MCF 10A (cell line): ENCODE measurements at regions not wholly inside any gene's neighbourhood (a gene's known extent, or its start where the extent isn't known, plus 50 kb on each side); places are given as distances from the start of the nearest gene placed in this dataset.

Experiments used
- BruUV-seq: library from RNA; stranded (reverse); fragments of 400-500 nt; replicated peaks from 2 replicates; lab custom pipeline; 2021; lab: Mats Ljungman, UMichigan
- CTCF ChIA-PET: fragments of 300-600 bp; sonication (Branson Sonifier 250); formaldehyde crosslinking; extraction: SDS; loops from one replicate; lab custom pipeline; 2021; ENCODE audit warnings: antibody characterized with exemption, inconsistent platforms; lab: Yijun Ruan, JAX
- POLR2A ChIA-PET: fragments of 300-600, 350-650 bp; sonication (Branson Sonifier 250); formaldehyde crosslinking; extraction: SDS; loops from one replicate; lab custom pipeline; 2020; ENCODE audit warnings: antibody characterized with exemption, inconsistent platforms; lab: Yijun Ruan, JAX
- DNase-seq: peaks from one replicate; pipeline ENCODE4 v3.0.0-alpha.2; 2018; ENCODE audit not compliant: unreplicated experiment
- H3K27ac Mint-ChIP-seq: one replicate; pipeline ENCODE4 v1.8.0; 2022; ENCODE audit warnings: mild to moderate bottlenecking, low read depth, mixed read lengths; ENCODE audit not compliant: unreplicated experiment
- H3K27me3 Mint-ChIP-seq: one replicate; pipeline ENCODE4 v1.8.0; 2022; ENCODE audit warnings: mixed read lengths; ENCODE audit not compliant: insufficient read depth, unreplicated experiment
- H3K36me3 Mint-ChIP-seq: one replicate; pipeline ENCODE4 v1.8.0; 2022; ENCODE audit warnings: mild to moderate bottlenecking, moderate library complexity, mixed read lengths; ENCODE audit not compliant: insufficient read depth, unreplicated experiment
- H3K4me1 Mint-ChIP-seq: one replicate; pipeline ENCODE4 v1.8.0; 2022; ENCODE audit warnings: mixed read lengths; ENCODE audit not compliant: insufficient read depth, unreplicated experiment
- H3K4me3 Mint-ChIP-seq: one replicate; pipeline ENCODE4 v1.8.0; 2022; ENCODE audit warnings: mild to moderate bottlenecking, moderate library complexity, mixed read lengths; ENCODE audit not compliant: unreplicated experiment
- H3K9me3 Mint-ChIP-seq: one replicate; pipeline ENCODE4 v1.8.0; 2022; ENCODE audit warnings: mixed read lengths; ENCODE audit not compliant: unreplicated experiment
- intact Hi-C: fragments of 100-400 bp; cut with micrococcal nuclease; formaldehyde crosslinking; loops from 2 replicates; pipeline ENCODE4 v1.14.1; 2022
- TF ChIP-seq, protein P1 (sequence below): fragments of 200-600 bp; IDR thresholded peaks from one replicate; pipeline ENCODE4 v1.8.0; 2022; ENCODE audit warnings: antibody characterized with exemption, mild to moderate bottlenecking; ENCODE audit not compliant: unreplicated experiment

DNA sequence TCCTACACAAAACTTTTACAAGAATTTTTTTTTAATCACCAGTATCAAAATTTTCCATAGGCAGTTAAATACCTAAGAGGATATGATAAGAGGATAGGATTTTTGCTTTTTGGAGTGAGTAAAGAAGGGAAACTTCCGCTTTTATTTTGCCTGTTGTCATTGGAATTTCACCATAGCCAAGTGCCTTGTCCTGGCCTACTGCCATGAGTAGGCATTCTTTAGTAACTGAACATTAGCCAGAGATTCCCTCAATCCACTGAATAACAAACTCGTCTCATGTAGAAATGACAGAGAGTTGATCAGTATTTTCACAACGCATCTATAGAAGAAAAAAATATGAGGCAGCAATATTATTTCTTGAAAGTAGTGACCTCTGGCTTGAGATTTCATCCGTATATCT, 289.6 kb upstream of the ADAMTSL1 start:
- Mint-ChIP-seq H3K4me1 (peaks cover 13% of the 10 kb centered on the region), H3K27ac (no peak overlapping the region), H3K9me3 (no peaks in the 10 kb centered on the region), H3K4me3 (no peak overlapping the region), H3K27me3 (no peaks in the 10 kb centered on the region), H3K36me3 (no peaks in the 10 kb centered on the region)
- TF ChIP-seq, protein P1, sequence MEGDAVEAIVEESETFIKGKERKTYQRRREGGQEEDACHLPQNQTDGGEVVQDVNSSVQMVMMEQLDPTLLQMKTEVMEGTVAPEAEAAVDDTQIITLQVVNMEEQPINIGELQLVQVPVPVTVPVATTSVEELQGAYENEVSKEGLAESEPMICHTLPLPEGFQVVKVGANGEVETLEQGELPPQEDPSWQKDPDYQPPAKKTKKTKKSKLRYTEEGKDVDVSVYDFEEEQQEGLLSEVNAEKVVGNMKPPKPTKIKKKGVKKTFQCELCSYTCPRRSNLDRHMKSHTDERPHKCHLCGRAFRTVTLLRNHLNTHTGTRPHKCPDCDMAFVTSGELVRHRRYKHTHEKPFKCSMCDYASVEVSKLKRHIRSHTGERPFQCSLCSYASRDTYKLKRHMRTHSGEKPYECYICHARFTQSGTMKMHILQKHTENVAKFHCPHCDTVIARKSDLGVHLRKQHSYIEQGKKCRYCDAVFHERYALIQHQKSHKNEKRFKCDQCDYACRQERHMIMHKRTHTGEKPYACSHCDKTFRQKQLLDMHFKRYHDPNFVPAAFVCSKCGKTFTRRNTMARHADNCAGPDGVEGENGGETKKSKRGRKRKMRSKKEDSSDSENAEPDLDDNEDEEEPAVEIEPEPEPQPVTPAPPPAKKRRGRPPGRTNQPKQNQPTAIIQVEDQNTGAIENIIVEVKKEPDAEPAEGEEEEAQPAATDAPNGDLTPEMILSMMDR, result no peak
- BruUV-seq, result no TSS peak
- intact Hi-C loops, result no loop called here
- CTCF ChIA-PET, result no interaction called here
- DNase-seq, result peak; percentile 54
- POLR2A ChIA-PET, result no interaction called here

DNA sequence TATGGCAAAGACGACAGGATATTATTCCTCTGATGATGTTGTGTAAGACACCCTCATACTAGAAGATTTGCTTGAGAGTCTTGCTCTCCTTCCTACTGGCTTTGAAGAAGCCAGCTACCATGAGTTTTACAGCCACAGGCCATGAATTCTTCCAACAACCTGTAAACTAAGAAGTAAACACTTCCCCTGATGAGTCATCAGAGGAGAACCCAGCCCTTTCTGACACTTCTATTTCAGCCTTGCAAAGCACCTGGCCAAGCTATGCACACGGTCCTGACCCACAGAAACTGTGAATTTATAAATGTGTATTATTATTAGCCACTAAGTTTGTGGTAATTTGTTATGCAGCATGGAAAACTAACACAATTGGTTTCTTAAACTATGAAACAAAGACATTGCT, 288.8 kb upstream of the ADAMTSL1 start:
- no TSS peak for BruUV-seq
- Mint-ChIP-seq H3K4me1 (peaks cover 13% of the 10 kb centered on the region), H3K9me3 (no peaks in the 10 kb centered on the region), H3K36me3 (no peaks in the 10 kb centered on the region), H3K4me3 (no peak overlapping the region), H3K27me3 (no peaks in the 10 kb centered on the region), H3K27ac (no peak overlapping the region)
- intact Hi-C loops, result no loop called here
- CTCF ChIA-PET, result interaction anchor here (0.6 to 0.7 kb wide), 2 partner anchors 29 to 46 kb away, joined by 3 read pairs; no protein-coding TSS in a partner anchor
- POLR2A ChIA-PET, result no interaction called here
- TF ChIP-seq, protein P1, result no peak
- peak; percentile 63 for DNase-seq

DNA sequence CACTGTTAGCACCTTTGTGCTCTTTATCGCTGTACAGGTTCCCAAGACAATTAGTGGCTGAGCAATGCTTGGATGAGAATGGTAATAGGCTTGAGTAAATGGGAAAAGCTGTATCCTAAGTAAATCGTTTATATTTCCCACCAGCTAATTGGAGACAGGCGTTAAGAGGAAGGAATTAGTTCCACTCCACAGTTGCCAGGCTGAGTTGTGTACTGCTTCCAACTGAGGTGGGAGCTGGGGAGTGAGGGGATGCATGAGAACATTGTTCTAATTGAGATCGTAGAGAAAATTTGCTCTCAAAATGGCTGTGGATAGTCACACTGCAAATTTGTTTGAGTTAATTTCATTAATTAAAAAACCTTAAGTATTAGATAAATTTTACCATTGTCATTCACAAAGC, 285.0 kb upstream of the ADAMTSL1 start:
- Mint-ChIP-seq H3K27me3 (peaks cover 7% of the 10 kb centered on the region), H3K4me1 (peaks cover 13% of the 10 kb centered on the region), H3K4me3 (no peak overlapping the region), H3K9me3 (no peaks in the 10 kb centered on the region), H3K27ac (no peak overlapping the region), H3K36me3 (no peaks in the 10 kb centered on the region)
- no peak for DNase-seq
- ChIA-PET CTCF (interaction anchor here (0.6 to 0.8 kb wide), 3 partner anchors 35 to 66 kb away, joined by 3 to 5 read pairs (median 4); no protein-coding TSS in a partner anchor), POLR2A (no interaction called here)
- intact Hi-C loops, result no loop called here
- TF ChIP-seq, protein P1, result no peak
- no TSS peak for BruUV-seq

DNA sequence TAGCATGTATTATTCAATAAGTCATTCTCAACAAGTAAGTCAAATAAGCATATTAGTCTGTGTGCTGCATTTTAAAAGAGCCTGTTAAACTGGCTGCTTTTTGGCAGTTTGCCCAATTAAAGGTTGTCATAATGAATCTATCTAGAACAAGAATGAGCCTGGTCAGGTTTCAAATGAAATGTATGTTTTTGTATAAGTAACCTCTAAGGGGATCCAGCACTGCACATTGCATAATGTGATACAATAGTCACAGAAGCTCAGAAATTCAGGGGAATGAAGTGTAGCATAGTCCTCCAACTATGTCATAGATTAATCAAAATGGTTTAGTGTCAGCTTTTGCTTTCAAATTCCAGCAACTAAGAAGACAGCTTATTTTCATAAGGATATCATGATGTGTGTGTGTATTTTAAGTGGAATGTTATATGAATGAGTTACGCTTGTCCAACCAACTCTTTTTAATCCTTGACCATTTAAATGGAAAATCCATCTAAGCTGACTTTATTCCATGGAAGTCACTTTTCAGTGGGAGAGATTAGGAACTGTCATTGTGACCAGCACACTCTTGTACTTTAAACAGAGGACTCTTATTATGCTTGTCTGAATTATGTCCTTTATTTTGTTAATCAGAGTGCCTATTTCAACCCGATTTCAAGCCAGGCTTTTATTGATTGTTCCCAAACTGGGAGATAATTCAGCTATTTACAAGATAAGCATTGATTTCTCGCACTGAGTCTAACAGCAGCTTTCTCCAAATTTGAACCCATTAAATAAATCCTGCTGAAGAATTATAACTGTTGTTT, 283.9 kb upstream of the ADAMTSL1 start:
- Mint-ChIP-seq H3K27ac (no peak overlapping the region), H3K36me3 (no peaks in the 10 kb centered on the region), H3K27me3 (peaks cover 18% of the 10 kb centered on the region), H3K4me3 (no peak overlapping the region), H3K9me3 (no peaks in the 10 kb centered on the region), H3K4me1 (peaks cover 6% of the 10 kb centered on the region)
- intact Hi-C loops, result no loop called here
- no TSS peak for BruUV-seq
- ChIA-PET POLR2A (no interaction called here), CTCF (interaction anchor here (0.8 to 1.5 kb wide), 4 partner anchors 17 to 65 kb away, joined by 3 to 4 read pairs (median 4); no protein-coding TSS in a partner anchor)
- DNase-seq, result peak; percentile 31
- TF ChIP-seq, protein P1, result no peak
